ENCODE measurements at regions not wholly inside any gene's neighbourhood (a gene's known extent, or its start where the extent isn't known, plus 50 kb on each side); places are given as distances from the start of the nearest gene placed in this dataset.

DNA sequence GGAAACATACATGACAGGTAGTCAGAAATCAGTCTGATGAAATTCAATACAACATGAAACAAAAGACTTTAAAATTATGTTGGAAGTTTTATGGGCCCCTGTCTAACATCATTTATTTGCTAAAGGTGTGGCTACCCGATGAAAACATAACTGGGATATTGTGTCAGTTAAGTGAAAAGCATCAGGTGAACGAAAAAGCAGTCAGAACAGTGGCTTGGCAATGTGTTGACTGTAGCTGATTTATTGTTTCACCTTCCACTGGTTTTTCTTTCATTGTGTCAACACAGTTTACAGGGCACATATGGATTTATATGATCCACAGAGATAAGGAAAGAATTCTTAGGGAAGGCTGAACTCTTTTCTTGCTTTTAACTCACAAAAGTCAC, 429.6 kb upstream of the ZNF608 start:
- DNase-seq (ENCODE audit: low read depth in 3 of 3): no peak

DNA sequence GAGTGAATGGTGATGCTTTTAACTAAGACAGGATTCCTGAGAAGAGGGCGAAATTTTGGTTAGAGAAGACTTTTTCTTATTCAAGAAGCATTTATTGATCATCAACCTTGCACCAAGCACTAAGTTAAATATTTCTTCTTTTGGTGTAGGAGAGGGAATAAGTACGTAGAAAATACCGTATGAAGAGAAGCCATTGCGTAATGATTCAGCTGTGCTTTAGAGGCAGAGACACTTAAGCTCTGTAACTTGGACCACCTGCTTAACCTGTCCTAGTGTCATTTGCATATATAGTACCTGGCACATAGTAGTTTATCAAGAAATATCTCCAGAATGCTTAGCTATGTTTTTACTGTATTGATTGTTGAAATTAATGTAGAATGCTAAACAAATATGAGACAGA, 430.9 kb upstream of the ZNF608 start:
- DNase-seq (ENCODE audit: low read depth in 3 of 3): no peak

- DNase-seq (ENCODE audit: low read depth in 3 of 3): no peak
Measured at GRCh38 chr5:125179612-125180011, 433.2 kb upstream of the ZNF608 start.

DNA sequence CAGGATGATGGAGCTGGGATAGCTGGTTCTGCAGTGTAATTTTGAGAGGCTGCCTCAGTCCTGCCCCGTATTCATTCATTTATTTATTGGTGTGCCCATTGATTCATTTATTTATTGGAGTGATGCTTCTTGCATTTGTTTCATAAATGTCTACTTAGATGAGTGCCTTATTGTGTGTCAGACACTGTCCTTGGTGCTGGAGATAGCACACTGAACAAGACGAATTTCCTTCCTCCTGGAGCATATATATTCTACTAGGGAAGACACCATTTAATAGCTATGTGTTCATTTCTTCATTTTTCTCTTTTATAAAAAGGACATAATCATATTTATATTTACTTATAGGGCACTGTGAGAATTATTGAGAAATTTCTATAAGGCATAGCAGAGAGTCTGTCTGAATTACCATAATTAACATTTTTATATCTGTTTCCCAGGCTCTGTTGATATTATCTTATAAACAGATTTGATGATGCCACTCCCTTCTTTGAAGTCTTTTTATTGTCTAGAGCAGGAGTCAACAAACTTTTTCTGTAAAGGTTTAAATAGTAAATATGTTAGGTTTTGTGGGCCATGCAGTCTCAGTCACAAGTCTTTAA, 433.9 kb upstream of the ZNF608 start:
- no peak for DNase-seq (ENCODE audit: low read depth in 3 of 3)

- DNase-seq (ENCODE audit: low read depth in 3 of 3): no peak
Measured at GRCh38 chr5:125181159-125181558, 434.7 kb upstream of the ZNF608 start.

DNA sequence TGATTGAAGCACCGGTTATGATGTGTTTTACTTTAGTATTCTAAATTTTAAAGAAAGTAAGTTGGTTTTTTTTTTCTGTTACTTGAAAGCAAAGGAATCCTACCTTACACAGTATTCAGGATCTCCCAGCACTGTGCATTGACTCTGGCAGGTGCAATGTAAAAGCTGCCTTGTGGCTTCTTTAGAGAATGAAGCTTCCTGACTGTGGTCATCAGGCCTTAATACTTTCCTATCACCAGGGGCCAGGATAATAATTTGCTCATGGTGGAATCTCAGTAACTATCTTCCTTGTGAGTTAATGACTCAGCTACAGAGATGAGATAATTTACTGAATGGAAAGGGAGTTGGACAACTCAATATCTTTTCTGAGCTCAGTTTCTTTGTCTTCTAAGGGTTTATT, 435.5 kb upstream of the ZNF608 start:
- DNase-seq (ENCODE audit: low read depth in 3 of 3): no peak

GRCh38 chr5:125185740-125186139, 439.3 kb upstream of the ZNF608 start:
- DNase-seq (ENCODE audit: low read depth in 3 of 3): no peak

GRCh38 chr5:125186911-125187375, 440.5 kb upstream of the ZNF608 start:
- no peak for DNase-seq (ENCODE audit: low read depth in 3 of 3)

DNA sequence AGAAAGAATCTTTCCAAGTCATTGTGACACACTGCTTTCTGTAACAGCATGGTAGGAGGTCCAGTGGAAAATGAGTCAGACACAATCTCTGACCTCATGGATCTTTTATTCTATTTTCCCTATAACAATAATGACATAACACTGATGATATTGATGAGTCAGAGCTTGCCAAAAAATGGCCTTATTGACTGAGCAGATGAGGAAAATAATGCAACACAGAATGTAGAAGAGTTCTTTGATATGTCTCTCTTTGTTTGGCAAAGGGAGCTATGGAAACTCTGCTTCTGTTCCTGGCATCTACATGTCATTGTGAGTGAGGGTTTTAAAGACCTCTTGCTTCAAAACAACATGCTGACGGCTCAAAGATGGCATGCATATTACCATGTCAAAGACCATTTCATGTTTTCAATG, 443.1 kb upstream of the ZNF608 start:
- no peak for DNase-seq (ENCODE audit: low read depth in 3 of 3)

DNA sequence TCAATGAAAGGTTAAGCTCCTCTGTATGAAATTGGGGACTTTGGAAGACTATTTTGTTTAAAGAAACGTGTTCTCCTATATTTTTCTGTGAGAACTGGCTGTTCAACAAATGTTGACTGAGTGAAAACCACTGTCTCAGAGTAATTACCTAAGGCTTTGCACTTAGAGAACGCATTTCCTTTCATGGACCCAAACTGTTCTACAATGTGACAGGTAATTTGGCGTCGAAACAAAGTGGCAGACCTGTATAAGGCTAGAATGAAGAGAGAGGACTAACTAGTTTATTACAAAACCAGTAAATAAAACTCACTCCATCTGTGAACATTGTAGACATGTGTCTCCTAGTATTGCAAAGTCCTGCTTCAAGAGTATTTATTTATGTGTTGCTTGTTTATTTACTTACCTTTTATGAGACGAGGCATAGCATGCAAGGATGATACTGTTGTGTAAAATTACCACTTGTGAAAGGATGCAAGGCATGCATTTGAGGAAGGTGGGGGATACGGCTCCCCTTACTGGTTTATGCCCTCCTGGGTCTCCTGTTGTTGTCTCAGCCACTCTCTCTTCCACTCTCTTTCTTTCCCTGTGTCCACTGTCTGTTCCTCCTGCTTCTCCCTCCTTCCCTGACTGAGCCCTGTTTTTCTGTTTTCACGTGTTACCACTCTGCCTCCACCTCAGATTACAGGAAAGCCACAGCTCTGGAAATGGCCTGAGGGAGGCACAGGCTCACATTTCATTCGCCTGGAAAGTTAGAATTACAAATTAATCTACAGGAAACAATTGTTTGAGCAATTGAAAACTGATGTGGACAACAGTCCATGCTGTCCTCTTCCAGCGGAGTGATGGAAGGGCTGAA, 444.0 kb upstream of the ZNF608 start:
- DNase-seq (ENCODE audit: low read depth in 3 of 3): no peak

DNA sequence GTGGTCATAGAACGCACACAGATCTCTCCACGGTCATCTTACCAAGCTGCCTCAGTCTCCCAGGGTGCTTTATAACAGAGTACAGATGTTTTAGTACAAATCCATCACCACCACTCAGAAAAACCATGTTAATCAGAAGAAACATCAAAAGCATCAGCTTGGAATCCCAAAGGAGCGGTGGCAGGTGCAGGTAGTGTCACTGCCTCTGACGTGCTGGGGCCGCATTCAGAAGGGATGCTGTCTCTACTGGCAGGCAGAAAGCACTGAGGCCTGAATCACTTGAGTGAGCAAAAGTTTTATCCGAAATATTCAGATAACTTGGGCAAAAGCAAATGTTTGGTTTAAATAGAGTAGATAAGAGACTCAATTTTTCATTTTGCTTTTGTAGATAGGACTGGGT, 448.4 kb upstream of the ZNF608 start:
- DNase-seq (ENCODE audit: low read depth in 3 of 3): no peak

DNA sequence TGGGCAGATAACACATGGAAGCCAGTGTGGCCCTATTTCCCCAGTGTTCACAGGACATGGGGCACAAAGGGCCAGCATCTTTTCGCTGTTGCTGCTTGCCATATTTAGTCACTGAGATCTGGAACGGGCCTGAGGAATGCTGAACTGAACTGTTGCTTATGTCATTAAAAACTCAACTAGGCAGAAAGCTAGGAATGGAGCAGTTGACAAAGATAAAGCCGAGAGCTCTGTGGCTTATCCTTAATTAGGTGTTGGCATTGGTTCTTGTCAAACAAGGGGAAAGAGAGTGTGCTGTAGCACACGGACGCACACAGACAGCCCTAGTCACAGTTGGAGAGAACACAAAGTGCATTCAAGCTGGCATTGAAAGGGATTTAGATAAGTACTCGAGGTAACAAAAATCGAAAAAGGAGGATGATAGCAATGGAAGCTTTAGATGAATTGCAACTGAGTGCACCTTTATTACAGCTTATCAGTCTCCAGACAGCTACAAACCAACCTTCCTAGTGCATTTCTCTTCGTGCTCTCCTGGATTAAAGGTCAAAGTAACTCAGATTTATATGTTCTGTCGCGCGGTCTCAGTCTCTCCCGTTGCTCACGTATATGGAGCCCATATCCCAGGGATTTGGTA, 450.2 kb upstream of the ZNF608 start:
- DNase-seq (ENCODE audit: low read depth in 3 of 3): no peak

GRCh38 chr5:125197321-125197720, 450.9 kb upstream of the ZNF608 start:
- no peak for DNase-seq (ENCODE audit: low read depth in 3 of 3)

GRCh38 chr5:125198270-125198974, 452.0 kb upstream of the ZNF608 start:
- DNase-seq (ENCODE audit: low read depth in 3 of 3): no peak

DNA sequence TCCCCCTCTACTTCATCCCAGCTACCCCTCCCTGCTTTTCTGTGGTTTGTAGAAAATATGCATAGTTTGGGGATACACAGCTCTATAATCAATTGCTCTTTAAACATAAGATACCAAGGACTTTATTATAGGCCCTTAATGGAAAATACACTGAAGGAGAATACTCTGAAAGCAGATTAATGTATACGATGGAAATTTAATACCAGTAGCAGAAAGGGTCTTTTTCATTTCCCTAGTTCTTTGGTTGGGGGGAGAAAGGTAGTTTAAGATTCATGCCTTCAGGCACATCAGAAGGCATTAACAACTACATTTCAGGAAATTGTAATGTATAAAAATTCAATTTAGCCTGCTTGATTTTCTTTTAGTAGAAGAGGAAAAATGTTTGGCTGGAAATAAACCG, 452.9 kb upstream of the ZNF608 start:
- DNase-seq (ENCODE audit: low read depth in 3 of 3): no peak

GRCh38 chr5:125199968-125200865, 453.8 kb upstream of the ZNF608 start:
- no peak for DNase-seq (ENCODE audit: low read depth in 3 of 3)

DNA sequence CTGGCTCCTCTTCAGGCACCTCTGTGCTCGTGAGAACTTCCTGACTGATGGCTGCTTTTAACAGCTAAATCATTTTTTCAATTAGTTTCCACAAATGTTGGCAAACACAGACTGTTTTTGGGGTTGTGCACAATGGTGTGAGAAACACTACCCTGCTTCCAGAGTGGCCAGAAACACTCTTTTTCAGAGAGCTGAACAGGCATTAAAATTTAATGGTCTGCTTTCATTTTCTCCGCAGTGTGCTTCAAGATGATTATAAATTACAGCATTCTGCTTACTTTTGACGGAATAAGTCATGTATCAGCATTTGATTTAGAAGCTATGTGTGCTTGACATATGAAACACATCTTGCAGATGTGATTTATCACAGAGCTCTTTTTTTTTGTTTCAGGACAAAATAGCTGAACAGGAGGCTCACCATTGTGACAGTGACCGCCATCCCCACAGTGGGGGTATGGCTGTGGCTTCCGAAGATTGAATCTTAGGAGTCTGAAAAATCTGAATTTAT, 454.5 kb upstream of the ZNF608 start:
- DNase-seq (ENCODE audit: low read depth in 3 of 3): no peak

DNA sequence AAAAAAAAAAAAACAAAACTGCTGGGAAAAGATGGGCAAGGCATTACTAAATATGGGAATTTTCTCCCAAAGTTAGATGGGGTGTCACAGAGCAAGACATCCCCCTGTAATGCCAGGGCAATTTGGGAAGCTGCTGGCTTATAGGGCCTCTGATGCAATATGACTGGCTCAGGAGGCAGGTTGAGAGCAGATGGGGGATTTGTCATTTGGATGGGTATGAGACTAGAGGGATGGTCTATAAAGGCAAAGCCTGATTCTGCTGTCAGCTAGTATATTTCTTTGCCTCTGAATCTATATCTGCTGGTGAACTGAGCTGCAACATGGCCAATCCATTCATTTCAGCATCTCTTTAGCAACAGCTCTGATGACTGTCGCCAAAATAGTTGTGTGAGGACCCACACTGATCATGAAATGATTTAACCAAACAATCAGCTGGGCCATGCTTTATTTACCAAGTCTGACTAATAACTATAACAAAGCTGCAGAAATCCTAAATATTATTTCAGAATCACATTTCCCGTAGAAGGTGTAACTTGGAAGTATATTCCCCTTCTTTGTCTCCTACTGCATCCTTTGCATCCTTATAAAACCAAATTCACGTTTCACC, 455.1 kb upstream of the ZNF608 start:
- no peak for DNase-seq (ENCODE audit: low read depth in 3 of 3)

GRCh38 chr5:125202353-125202752, 455.9 kb upstream of the ZNF608 start:
- DNase-seq (ENCODE audit: low read depth in 3 of 3): no peak

DNA sequence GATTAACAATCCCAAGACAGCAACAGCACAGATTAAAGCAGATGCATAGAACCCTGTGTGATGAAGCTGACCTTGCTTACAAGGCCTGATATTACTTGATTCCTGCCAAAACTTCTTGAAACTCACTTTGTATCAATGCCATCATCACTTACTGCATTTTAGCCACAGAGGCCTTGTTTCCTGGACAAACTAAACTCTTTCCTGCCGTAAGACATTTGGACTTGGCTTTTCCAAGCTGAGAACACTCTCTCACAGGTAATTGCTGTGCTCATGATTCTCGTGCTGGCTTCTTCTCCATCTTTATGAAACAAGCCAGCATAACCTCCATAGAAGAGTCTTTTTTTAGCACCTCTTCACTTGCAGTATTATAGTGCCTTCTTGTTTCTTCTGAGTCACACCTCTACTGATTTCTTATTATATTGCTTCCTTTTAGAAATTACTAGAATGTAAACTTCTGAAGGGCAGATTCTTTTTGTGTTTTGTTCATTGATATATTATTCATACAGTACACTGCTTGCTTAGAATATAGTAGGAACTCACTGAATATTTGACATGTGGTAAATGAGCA, 456.5 kb upstream of the ZNF608 start:
- DNase-seq (ENCODE audit: low read depth in 3 of 3): no peak

All from stimulated activated CD4-positive, alpha-beta T cell treated with anti-CD3 and anti-CD28 coated beads, TNF-alpha, amount 100 ng/mL, for 4 hours (primary cell).